ENCODE measurements at regions not wholly inside any gene's neighbourhood (a gene's known extent, or its start where the extent isn't known, plus 50 kb on each side); places are given as distances from the start of the nearest gene placed in this dataset.
"Not testable (repeated sequence)": the region's sequence is repeated elsewhere in the genome, so short reads cannot be mapped to it uniquely, and the experiment has no call there.

DNA sequence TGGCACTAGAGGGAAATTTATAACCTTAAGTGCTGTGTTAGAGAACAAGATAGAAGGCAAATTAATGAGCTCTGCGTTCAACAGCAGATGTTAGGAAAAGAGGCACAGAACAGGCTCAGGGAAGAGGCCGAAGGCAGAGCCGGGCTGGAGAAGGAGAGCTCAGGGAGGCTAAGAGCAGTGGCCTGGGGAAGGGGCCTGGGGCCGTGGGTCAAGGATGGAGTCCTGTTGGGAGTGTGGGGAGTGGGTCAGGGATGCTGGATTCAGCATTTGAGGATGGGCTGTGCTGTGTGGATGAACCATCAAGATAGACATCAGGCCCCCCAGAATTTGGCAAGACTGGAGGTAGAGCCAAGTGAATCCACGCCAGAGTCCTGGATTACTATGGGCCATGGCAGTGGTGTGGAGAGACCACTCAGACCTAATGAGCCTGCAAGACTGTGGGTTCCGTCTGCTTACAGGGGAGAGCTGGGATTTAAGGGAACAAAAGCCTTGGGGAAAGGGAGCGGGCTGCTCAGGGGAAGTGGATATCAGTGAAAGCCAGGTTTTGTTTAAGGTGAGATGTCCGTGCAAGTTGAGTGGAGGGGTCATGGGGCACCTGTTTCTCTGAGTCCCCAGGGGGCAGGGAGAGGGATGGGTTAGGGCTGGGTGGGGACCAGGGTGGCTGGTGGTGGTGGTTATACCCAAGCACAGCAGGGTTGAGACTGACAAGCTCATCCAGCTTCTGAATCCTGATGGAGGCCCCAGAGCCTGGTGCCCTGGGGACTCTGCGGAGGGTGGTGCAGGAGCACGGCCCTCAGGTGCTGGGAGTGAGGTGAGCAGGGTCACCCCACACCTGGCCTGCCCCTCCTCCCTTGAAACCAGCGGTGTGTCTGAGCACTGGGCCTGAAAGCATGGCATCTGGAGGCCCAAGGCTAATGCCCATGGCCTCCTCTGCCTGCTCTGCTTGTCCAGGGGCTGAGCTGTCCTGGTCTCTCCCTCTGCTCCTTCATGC is 101.7 kb downstream of the BMS1 start:
- DNase-seq (ENCODE audit: low spot score) = no peak

DNA sequence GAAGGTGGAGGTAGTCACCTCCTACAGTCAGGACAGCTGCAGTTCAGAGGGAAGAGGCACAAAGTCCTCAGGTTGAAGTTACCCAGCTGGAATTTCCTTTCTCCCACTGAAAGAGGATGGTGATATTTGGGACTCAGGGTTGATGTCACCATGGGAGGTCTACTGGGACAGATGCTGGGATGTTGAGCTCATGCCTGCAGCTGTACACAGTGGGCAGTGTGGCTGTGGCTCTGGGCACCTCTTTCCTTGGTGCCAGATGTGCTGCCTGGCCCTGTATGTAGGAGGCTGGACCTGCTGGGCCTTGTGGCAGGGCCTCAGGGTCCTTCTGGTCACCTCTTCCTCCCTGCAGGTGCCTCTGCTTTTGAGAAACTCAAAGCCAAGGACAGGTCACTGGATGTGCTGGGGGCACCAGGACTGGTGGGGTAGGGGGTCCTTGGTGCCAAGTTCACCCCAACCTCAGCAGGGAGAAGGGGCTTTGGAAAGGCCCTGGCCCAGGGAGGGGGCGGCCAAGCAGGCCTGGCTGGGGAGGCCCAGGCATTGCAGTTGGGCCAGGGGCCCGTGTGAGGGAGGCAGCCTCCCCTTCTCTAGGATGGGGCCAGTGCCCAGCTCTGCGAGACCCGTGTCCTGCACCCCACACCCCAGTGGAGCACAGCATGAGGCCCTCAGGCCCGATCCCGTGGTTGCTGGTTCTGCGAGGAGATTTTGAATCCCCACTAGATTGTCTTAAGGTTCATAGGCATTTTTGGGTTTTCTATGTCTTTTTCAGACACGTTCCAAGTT is 103.1 kb downstream of the BMS1 start:
- no peak for DNase-seq (ENCODE audit: low spot score)

DNA sequence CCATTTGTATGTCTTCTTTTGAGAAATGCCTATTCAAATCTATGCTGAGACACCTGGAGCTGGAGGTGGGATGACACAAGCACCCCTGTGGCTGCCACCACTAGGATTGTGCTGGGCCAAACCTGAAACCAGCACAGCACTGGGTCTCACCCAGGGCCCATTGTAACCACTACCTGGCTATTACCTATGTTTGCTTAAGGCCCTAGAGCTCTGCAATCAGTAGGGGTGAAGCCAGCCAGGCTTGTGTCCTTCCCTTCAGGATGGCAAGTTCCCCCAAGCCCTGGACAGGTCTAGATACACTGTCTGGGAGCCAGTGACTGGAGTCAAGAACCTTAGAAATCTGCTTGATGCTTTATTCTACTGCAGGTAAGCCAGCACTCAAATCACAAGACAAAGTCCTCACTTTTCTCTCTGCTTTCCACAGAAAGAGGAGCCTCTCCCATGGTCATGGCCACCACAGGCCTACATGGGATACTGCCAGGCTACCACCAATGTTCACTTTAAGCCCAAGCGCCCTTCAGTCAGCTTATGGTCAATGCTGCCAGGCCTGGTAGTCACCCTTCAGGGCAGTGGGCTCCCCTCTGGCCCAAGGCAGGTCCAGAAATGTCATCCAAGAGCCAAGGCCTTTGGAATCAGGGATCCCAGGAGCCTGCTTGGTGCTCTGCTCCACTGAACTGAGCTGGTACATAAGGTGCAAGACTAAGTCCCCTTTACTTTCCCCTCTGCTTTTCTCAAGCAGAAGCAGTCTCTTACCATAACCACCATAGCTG is 105.3 kb downstream of the BMS1 start:
- no peak for DNase-seq (ENCODE audit: low spot score)

DNA sequence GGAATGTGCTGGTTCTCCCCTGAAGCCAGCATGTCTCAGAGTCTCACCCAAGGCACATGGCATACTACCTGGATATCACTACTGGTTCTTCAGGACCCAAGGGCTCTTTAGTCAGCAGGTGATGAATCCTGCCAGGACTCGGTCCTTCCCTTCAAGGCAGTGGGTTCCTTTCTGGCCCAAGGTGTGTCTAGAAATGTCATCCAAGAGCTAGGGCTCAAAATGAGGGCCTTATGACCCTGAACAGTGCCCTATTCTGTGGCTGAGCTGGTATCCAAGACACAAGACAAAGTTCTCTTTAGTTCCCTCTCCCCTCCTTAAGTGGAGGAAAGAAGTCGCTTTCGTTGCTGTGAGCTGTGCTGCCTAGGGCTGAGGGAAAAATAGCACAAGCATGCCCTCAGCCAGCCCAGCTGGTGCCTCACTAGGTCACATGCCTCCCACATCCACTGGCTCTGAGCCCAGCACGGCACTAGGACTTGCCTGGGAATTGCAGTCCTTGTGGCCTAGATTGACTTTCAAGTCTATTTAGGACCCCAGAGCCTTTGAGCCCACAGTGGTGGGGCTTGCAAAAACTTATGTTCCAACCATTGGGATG is 106.0 kb downstream of the BMS1 start:
- no peak for DNase-seq (ENCODE audit: low spot score)

DNA sequence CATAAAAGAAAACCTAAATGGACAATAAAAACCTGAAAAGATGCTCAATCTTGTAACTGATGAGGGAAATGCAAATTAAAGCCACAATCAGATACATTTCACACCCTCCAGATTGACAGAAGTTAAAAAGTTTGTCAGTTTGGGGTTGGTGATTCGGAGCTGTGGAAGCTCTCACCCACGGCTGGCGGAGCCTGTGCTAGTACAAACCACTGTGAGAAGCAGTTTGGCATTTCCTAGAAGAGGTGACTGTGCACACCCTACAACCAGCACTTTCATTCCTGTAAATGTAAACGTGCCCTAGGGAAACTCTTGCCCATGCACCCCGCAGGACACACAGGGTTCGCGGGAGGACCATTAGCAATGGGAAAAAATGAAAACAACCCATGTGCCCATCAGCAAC is 114.1 kb downstream of the BMS1 start:
- no peak for DNase-seq (ENCODE audit: low spot score)

DNA sequence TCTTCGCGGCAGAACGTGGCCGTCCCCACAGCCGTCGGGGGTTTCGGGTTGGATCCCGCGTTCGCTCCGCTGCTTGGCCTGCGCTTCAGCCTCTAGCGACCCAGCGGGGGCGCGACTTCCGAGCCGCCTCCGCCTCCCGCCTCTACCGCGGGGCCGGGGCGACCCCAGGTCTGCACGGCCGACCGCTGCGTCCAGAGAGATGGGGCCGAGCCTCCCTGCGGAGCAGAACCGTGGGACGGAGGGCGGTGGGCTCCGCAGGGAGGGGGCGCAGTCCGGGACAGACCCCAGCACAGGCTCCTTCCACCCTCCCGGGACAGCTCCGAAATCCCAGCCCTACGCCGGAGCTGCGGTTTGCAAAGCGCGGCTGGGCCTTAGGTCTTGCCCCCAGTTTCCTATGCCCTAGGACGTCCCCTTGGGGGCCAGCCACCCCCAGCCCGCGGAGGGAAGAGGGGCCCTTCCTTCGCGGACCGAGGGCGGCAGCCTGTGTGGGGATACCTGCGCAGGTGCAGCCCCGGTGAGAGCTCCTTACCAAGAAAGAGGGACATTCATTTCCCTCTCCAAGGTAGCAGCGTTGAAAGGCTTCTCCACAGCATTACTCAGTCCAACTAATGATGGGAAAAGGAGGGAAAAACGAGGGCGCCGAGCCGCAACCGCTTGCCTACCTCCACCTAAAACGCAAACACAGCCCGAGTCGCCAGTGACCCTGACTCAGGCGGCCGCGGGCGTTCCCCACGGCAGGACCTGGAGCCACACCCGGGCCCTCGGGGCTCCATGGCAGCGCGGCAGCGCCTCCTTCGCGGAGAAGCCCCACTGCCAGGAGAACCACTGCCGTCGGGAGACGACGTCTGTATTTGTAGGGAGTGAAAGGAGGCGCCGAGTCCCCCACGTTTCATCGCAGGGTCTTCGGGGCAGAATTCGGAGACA is 115.7 kb downstream of the BMS1 start:
- no peak for DNase-seq (ENCODE audit: low spot score)

DNA sequence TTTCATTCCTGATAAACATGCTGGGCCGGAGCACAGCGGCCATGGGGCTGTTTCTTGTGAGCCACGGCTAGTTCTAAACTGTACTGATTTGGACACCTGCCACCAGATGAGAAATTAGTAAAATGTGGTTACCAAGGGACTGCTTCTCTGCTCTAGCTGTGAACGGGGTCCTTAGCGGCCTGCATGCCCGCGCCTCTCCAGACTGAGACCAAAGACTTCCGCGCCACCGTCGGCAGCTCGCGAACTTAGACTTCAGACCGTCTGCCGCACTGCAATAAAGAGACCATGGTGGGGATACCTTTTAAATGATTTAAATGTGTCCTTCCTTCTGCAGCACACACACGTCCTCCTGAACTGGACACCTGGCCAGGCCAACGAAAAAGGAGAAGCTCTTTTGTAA is 116.4 kb downstream of the BMS1 start:
- DNase-seq (ENCODE audit: low spot score) = no peak

DNA sequence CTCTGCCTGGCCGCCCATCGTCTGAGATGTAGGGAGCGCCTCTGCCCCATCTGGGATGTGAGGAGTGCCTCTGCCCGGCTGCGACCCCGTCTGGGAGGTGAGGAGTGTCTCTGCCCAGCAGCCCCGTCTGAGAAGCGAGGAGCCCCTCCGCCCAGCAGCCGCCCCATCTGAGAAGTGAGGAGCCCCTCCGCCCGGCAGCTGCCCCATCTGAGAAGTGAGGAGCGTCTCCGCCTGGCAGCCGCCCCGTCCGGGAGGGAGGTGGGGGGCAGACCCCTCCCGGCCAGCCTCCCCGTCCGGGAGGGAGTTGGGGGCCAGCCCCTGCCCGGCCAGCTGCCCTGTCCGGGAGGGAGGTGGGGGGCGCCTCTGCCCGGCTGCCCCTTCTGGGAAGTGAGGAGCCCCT is 117.8 kb downstream of the BMS1 start:
- DNase-seq (ENCODE audit: low spot score) = not testable (repeated sequence)

DNA sequence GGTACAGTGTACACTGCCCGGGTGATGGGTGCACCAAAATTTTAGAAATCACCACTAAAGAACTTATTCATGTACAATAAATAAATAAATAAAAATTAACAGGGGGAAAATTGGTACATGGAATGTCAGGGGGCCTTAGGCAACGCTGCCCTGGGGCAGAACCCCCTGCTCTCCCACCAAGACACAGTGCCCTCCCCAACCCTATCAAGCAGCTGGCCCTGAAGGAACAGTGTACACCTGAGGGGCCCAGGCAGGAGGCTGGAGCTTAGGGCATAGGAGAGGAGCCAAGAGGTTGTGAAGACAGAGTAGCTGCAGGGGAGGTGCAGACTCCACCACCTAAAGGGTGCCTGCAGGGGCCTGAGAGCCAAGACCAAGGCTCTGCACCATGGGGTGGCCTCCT is 128.8 kb downstream of the BMS1 start:
- DNase-seq (ENCODE audit: low spot score) = no peak

DNA sequence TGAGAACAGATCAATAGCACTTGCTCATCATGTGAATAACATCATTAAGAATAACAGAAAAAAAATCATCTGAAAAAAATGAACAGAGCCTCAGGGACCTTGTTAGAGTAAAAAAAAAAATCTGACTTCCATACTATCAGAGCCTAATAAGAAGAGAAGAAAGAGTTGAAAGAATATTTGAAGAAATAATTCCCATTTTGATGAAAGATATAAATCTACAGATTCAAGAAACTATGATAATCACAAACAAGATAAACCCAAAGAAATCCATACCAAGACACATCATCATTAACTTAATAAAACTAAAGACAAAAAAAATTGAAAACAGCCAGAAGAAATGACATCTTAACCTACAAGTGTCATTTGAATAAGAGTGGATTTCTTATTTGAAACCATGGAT is 134.4 kb downstream of the BMS1 start:
- no peak for DNase-seq (ENCODE audit: low spot score)

DNA sequence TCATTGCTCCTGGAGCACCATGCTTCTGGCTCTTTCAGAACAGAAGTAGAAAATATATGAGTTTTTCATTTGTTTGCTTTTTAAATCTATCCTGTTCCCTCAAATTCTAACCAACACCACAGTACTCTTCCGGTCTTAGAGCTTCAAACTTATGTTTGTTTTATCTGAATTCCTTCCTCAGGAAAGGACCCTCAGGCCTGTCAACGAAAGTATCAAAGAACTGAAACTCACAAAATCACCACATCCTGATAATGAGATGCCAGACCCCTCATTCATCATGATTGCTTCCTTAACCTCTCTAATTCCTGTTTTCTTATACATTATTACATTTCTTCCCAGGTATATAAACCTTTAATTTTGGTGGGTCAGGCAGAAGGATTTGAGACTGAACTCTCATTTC is 135.2 kb downstream of the BMS1 start:
- no peak for DNase-seq (ENCODE audit: low spot score)

DNA sequence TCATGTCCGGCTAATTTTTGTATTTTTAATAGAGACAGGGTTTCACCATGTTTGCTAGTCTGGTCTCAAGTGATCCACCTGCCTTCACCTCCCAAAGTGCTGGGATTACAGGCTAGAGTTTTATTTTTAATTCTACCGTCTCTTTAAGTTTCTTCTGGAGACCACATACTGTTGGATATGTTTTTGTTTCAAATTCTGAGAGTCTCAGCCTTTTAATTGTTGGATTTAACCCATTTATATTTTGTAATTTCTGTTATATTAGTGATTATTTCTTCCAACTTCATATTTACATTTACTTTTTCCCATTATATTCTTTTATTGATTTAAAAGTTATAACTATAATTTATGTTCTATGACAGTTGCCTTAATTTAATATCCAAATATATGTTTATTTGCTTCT is 139.4 kb downstream of the BMS1 start:
- no peak for DNase-seq (ENCODE audit: low spot score)

DNA sequence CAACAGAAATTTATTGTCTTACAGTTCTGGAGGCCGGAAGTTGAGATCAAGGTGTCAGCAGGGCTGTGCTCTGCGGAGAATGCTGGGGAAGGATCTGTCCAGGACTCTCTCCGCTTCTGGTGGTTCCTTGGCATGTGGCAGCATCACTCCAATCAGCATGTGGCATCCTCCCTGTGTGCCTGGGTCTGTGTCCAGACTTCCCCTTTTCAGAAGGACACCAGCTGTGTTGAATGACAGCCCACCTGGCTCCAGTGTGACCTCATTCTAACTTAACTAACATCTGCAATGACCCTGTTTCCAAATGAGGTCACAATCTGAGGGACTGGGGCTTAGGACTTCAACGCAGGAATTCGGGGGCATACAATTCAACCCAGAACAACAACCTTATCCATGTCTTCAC is 141.9 kb downstream of the BMS1 start:
- DNase-seq (ENCODE audit: low spot score) = no peak

DNA sequence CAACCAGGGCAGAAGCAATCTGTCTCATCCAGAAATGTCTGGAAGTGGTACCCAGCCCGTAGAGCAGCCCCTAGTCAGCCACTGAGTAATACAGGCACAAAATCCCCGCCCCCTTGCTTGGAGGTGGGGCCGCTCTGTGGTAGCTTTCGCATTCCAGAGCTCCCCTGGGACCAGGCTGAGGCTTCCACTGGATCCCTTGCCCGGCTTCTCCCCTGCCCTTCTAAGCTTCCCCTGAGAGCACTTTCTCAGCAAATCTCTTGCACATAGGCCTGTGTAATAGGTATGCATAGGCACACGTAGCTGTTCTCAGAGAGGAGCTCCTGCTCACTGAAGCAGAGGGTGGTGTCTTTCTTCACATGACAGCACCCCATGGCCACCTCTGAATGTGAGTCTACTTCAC is 144.2 kb downstream of the BMS1 start:
- DNase-seq (ENCODE audit: low spot score) = no peak

DNA sequence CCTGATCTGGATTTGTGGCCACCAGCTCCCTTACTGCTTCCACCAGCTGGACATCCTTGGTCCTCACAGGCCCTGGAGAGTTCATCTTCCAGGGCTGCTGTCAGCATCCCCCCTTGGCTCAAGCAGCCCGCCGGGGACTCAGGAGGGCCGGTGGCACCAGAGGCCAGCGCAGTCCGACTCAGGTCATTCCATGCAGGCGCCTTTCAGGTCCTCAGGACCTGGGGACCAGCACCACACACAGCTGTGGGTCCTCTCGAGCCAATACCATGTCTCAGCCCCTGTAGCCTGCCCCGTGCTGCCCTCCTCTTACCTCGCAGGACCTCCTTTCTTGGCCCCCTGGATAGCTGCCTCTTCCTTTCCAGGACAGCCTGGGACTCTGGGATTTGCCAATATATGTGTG is 145.5 kb downstream of the BMS1 start:
- DNase-seq (ENCODE audit: low spot score) = no peak

DNA sequence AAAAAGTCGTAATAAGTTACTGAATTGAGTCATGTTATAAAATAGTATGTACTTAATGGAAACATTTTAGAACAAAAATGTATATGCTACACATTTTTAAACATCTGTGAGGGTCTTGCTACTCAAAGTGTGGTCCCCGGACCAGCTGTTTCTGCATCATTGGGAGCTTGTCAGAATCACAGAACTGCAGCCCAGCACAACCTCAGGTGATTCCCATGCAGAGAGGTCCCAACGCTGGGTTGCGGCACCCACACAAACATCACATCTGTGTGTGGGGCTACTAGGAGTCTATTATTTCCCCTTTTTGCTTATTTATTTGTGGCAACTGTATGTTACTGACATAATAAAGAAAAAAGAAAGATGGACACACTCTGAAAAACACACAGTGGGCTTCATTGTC is 146.6 kb downstream of the BMS1 start:
- DNase-seq (ENCODE audit: low spot score) = no peak

DNA sequence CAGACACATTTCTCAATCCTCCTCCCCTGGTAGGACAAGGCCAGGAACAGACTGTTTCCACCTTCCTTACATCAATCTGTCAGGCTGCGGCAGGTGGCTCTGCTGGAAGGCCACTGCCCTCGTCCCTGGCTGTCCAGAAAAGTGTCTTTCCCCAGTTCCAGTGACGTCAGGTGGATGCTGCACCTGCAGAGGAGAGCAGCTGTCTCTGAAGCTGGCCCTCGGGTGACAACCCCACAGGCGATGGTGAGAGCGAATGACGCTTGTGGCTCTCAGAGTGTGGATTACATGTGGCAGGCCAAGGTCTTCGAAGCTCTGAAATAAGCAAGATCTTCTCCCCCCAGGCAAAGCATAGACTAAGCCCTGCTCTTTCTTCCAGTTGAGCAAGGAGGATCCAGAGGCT is 146.9 kb upstream of the RET start:
- no peak for DNase-seq (ENCODE audit: low spot score)

DNA sequence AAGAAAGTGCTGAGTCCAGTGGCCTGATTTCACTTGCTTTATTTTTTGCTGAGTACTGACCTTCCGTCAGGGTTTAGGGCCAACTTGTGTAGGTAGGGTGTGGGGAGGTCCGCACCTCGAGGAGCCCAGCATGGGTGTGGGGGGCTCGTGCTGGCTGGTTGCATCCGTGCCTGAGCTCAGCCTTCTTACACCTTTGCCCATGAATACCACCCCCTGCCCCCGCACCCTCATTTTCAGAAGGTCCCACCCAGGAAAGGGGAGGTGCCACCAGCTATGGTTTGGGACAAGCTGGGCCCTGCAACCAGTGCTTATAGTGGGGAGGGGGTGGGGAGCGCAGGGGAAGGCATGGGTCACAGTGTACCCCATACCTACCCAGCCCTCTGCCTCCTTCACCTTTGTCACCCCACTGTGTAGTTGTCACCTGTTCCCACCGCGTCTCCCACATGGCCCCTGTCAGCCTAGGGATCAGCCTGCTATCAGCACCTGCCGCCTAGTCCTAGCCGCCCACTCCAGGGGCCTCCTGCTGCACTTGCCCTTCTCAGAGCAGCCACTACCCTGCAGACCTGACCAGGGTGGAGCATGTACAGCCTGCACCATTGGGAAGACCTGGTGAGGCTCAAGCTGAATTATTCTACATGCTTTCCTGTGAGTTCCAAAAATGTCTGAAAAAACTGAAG is 146.2 kb upstream of the RET start:
- no peak for DNase-seq (ENCODE audit: low spot score)

DNA sequence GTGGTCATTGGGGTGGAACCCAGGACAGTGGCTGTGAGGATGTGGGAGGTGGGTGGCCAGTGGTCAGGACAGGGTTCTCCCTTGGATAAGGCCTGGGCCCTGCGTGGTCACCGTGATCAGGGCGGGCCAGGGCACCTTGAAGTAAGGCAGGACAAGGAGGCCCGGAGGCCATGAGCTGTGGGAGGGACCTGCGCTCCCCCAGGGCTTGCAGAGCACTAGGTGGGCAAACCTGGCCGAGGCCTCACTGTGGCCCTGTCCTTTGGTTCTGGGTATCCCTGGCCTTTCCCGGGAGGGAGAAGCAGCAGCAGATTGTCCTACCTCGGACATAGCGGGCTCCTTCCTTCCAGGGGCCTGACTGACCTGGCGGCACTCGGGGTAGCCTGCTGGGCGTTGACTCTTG is 144.8 kb upstream of the RET start:
- no peak for DNase-seq (ENCODE audit: low spot score)

DNA sequence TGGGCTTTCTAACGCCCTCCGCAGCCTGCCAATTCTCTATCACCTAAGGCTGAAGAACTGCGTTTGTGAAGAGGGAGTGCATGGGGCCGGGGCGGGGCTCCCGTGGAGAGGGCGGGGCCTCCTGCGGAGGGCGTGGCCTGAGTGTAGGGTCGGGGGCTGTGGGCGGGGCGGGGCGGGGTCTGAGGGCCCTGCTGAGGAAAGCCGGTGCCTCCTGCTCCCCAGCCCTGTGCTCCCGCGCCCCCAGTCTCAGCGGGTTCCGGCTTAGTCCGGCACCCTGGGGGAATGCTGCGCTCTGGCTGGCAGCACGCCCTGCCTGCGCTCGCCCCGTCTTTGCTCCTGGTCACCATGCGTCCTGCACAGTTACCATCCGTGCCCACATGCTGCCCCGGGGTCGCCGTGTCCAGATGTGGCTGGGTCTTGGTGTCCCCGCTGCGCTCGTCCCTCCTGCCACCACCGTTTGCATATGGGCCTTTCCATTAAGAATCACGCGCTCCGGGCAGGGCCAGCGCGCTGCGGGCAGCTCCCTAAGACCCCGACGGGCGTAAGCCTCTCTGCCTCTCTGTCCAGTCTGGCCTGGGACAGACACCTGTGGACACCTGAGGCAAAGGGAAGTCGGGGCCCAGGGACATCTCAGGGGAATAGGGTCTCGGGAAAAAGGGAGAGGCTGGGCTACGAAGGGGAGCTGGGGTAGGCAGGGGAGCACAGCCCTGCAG is 144.0 kb upstream of the RET start:
- no peak for DNase-seq (ENCODE audit: low spot score)
